UCSD-AML1 (cell line): ENCODE measurements at regions not wholly inside any gene's neighbourhood (a gene's known extent, or its start where the extent isn't known, plus 50 kb on each side); places are given as distances from the start of the nearest gene placed in this dataset.
"Not testable (repeated sequence)": the region's sequence is repeated elsewhere in the genome, so short reads cannot be mapped to it uniquely, and the experiment has no call there.

Experiments
- DNase-seq: peaks from one replicate; lab custom pipeline; 2025; ENCODE audit not compliant: unreplicated experiment; lab: John Stamatoyannopoulos, UW

DNA sequence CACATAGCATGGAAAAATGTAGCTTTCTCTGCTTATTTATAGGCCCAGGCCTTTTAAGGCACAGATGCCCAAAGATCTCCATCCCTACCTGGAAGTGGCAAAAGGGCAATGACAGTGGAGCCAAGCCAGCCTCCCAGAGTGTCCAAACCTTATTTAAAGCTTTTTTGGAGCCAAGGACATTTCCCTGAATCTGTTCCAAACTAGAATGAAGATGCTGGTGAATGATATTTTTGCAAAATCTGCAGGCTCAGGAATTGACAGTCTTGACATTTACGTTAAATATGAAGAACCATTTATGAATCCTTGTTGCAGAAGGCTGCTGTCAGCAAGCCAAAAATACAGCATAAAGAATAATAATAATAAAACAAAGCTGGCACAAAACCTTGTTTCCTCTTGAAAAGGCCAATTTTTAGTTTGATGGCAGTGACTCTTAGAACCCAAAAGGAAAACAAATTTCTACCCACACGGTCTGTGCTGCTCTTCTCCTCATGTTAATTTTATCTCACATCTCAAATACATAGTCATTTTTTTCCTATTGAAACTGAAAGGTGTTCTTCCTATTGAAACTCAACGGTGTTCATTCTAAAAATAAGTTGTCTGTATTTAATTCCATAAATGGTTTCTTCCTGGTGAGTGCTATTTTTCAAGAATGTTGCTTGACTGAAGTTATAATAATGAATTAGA, 206.3 kb upstream of the TBL1X start:
- DNase-seq, result no peak

GRCh38 chrX:9260603-9261002, 204.3 kb upstream of the TBL1X start:
- DNase-seq, result no peak

- no peak for DNase-seq
These were observed 197.4 kb upstream of the TBL1X start for GRCh38 chrX:9267415-9267814.

GRCh38 chrX:9269134-9269533, 195.7 kb upstream of the TBL1X start:
- no peak for DNase-seq

- DNase-seq, result no peak
These were observed 192.9 kb upstream of the TBL1X start for GRCh38 chrX:9271789-9272525.

- DNase-seq, result no peak
These were observed 191.1 kb upstream of the TBL1X start for GRCh38 chrX:9273744-9274143.

GRCh38 chrX:9278475-9279233, 186.2 kb upstream of the TBL1X start:
- DNase-seq, result no peak

GRCh38 chrX:9279234-9279544, 185.7 kb upstream of the TBL1X start:
- DNase-seq, result no peak

DNA sequence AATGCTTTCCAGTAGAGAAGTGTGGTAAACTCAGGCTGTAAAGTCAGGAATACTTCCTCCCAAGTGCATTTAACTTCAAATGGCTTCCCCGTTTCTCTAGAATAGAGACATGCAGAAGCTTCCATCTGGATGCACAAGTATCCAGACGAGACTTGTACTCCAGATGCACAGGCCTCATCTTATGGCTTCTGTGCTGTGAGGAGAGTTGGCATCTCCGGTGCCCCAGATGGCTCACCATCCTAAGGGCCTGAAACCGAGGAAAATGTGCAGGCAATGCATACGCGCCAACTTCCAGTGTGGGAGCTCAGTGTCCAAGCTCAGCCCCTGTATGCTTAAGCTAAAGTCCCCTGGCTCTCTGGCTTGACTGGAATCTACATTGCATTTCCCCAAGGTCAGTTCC, 184.0 kb upstream of the TBL1X start:
- DNase-seq, result no peak

DNA sequence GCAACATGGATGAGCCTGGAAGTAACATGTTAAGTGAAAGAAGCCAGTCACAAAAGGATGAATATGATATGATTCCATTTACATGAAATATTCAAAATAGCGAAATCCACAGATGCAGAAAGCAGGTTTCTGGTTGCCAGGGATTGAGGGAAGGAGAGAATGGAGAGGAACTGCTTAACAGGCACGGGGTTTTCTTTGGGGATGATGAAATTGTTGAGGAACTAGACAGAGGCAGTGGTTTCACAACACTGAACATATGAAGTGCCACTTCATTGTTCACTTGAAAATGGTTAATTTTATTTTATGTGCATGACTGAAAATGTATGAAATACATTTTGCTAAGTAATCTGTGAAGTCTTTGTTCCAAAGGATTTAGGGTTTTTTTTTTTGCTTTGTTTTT, 182.5 kb upstream of the TBL1X start:
- DNase-seq, result no peak

- DNase-seq, result no peak
These were observed 179.5 kb upstream of the TBL1X start for GRCh38 chrX:9285342-9285771.

- DNase-seq, result no peak
These were observed 178.6 kb upstream of the TBL1X start for GRCh38 chrX:9286234-9286633.

- DNase-seq, result no peak
These were observed 173.2 kb upstream of the TBL1X start for GRCh38 chrX:9291629-9292028.

DNA sequence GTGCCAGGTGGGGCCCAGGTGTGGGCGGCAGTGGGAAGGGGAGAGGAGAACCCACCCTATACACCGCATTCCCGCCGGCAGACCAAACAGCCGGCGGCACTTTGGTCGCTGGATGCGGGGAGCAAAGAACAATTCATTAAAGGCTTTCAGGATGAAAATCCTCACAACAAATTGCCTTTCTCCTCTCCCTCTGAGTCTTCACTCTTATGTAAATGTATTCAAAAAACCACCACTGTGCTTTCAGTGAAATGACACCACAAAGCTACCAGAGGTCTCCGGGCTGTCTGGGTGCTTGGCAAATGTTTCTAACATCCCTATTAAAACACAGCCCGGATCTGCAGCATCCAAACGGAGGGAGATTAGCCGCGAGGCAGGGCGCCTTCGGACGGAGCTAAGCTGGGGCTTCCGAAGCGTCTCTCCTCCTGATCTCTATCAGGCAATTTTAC, 171.8 kb upstream of the TBL1X start:
- DNase-seq, result no peak

- no peak for DNase-seq
These were observed 171.0 kb upstream of the TBL1X start for GRCh38 chrX:9293903-9294302.

DNA sequence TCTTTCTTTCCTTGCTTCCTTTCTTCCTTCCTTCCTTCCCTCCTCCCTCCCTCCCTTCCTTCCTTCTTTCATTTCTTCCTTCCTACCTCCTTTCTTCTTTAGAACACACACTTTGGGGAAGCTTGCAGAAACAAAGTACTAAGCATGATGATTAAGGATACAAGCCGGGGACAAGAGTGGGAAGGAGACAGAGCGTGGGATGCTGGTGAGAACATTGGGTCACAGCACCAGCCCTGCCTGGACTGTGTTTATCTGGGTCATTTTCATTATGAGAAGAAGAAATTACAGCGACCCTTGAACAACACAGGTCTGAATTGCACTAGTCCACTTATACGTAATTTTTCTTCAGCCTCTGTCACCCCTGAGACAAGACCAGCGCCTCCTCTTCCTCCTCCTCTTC, 169.3 kb upstream of the TBL1X start:
- no peak for DNase-seq

DNA sequence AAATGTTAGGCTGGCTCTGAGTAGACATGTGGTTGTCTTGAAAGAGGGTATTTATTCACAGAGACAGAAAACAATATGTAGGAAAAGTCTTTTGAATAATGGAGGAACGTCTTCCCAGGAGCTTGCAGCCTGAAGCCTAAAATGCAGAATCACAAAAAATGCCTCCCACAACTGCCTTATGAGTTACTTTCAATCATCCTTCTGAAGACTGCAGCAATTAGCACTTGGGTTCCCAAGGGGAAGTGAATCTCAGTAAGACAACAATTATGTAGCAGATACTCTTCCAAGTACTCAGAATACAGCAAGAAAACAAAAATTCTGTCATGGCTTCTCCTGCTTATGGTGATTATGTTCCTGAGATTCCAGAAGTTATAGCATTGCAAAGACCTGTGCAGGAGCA, 166.6 kb upstream of the TBL1X start:
- no peak for DNase-seq

DNA sequence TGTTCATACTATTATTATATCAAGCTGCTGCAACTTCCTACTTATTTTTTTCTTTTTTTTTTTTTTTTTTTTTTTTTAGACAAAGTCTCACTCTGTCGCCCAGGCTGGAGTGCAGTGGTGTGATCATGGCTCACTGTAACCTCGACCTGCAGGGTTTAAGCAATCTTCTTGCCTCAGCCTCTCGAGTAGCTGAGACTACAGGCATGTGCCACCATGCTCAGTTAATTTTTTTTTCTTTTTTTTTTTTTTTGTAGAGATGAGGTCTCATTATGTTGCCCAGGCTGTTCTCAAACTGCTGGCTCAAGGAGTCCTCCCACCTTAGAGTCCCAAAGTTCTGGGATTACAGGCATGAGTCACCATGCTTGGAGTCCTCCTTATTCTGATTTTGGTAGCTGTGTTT, 165.2 kb upstream of the TBL1X start:
- not testable (repeated sequence) for DNase-seq

DNA sequence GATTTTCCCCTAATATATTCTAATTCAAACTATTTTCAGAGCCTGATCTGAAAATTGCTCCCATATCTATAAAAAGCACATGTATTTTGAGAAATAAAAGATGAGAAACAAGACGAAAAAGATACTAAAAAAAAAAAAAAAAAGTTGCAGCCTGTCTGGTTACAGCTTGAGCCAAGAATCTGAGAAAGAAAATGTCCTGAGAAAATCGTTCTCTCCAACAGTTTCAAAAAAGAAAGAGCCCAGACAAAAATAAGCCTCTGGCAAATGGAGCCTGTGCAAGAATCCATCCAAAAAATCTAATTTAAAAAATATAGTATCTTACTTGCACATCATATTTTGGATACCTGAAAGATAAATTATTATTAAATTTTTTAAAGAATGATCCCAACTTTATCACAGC, 163.0 kb upstream of the TBL1X start:
- DNase-seq, result no peak

- no peak for DNase-seq
These were observed 162.5 kb upstream of the TBL1X start for GRCh38 chrX:9302381-9302780.

DNA sequence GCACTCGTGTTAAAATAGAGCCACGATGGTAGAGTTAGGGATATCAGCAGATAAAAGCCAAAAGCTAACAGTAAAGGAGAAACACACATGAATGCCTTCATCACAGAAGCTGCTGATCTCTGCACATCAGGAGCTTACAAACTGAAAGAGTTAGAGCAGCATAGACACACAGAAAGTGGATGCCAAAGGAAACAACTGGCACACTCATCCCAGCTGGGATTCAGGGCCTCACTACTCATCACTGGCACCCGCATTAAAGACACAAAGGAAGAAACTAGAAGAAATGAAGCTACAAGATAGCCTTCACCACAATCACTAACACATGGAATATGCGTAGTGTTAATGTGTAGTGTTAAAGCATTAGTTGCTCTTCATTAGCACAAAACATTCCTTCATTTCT, 156.4 kb upstream of the TBL1X start:
- no peak for DNase-seq

DNA sequence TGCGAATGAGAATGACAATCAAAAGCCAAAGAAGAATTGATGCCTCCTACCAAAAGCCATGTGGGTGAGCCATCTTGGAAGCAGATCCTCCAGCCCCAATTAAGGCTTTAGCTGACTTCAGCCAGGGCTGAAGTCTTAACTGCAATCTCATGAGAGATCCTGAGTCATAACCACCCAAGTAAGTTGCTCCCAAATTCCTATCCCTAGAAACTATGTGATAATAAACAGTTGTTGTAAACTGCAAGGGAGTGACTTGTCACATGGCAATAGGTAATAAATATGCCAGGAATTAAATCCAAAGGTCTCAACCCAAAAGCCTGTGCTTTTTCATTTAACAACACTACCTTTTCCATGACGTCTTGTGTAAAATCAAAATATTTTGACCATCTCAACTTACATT, 154.2 kb upstream of the TBL1X start:
- no peak for DNase-seq
